ENCODE measurements at regions not wholly inside any gene's neighbourhood (a gene's known extent, or its start where the extent isn't known, plus 50 kb on each side); places are given as distances from the start of the nearest gene placed in this dataset.

GRCh38 chr4:20464381-20464780 is 212.7 kb downstream of the SLIT2 start:
- TF ChIP-seq EZH2phosphoT487 (conservative IDR thresholded peaks at IDR 0.05; ENCODE audit: low read length) (no peak), CTCF (IDR thresholded peaks at IDR 0.05; ENCODE audit: insufficient read depth, low read length, poor library complexity, severe bottlenecking) (no peak)
- Histone ChIP-seq H3K9ac (ENCODE audit: low read length) (no peak overlapping the region), H3K27ac (ENCODE audit: low read depth, low read length) (no peak overlapping the region), H4K20me1 (ENCODE audit: low read depth, low read length) (no peaks in the 10 kb centered on the region), H3K4me2 (ENCODE audit: low read depth, low read length, poor library complexity, severe bottlenecking) (no peak overlapping the region), H3K79me2 (ENCODE audit: insufficient read depth, low read length) (no peaks in the 10 kb centered on the region), H3K36me3 (ENCODE audit: low read length) (no peaks in the 10 kb centered on the region), H3F3A (ENCODE audit: insufficient read depth) (no peaks in the 10 kb centered on the region), H3K4me3 (ENCODE audit: insufficient read depth, low read length, poor library complexity, severe bottlenecking) (no peak overlapping the region), H3K27me3 (ENCODE audit: low read length) (no peaks in the 10 kb centered on the region), H3K9me3 (ENCODE audit: insufficient read depth, low read length) (no peaks in the 10 kb centered on the region), H2AFZ (ENCODE audit: low read depth, low read length, severe bottlenecking) (no peak overlapping the region), H3K9me2 (replicated peaks; ENCODE audit: insufficient read depth, low read length) (no peaks in the 10 kb centered on the region)

- Histone ChIP-seq H3F3A (ENCODE audit: insufficient read depth) (no peaks in the 10 kb centered on the region), H3K27ac (ENCODE audit: low read depth, low read length) (no peak overlapping the region), H3K79me2 (ENCODE audit: insufficient read depth, low read length) (no peaks in the 10 kb centered on the region), H3K4me3 (ENCODE audit: insufficient read depth, low read length, poor library complexity, severe bottlenecking) (no peak overlapping the region), H3K27me3 (ENCODE audit: low read length) (no peaks in the 10 kb centered on the region), H3K9me3 (ENCODE audit: insufficient read depth, low read length) (no peaks in the 10 kb centered on the region), H2AFZ (ENCODE audit: low read depth, low read length, severe bottlenecking) (no peak overlapping the region), H3K9ac (ENCODE audit: low read length) (no peak overlapping the region), H3K4me2 (ENCODE audit: low read depth, low read length, poor library complexity, severe bottlenecking) (no peak overlapping the region), H3K9me2 (replicated peaks; ENCODE audit: insufficient read depth, low read length) (no peaks in the 10 kb centered on the region), H3K36me3 (ENCODE audit: low read length) (no peaks in the 10 kb centered on the region), H4K20me1 (ENCODE audit: low read depth, low read length) (no peaks in the 10 kb centered on the region)
- TF ChIP-seq EZH2phosphoT487 (conservative IDR thresholded peaks at IDR 0.05; ENCODE audit: low read length), result no peak
- TF ChIP-seq CTCF (IDR thresholded peaks at IDR 0.05; ENCODE audit: insufficient read depth, low read length, poor library complexity, severe bottlenecking), result no peak
These were observed 222.4 kb downstream of the SLIT2 start for GRCh38 chr4:20474119-20474518.

- H3K27ac ChIP-seq (ENCODE audit: low read depth, low read length), result no peak overlapping the region
- TF ChIP-seq EZH2phosphoT487 (conservative IDR thresholded peaks at IDR 0.05; ENCODE audit: low read length) (no peak), CTCF (IDR thresholded peaks at IDR 0.05; ENCODE audit: insufficient read depth, low read length, poor library complexity, severe bottlenecking) (no peak)
- H3K9ac ChIP-seq (ENCODE audit: low read length), result no peak overlapping the region
- no peaks in the 10 kb centered on the region for H3K79me2 ChIP-seq (ENCODE audit: insufficient read depth, low read length)
- no peaks in the 10 kb centered on the region for H4K20me1 ChIP-seq (ENCODE audit: low read depth, low read length)
- no peaks in the 10 kb centered on the region for H3K27me3 ChIP-seq (ENCODE audit: low read length)
- H3K9me2 ChIP-seq (replicated peaks; ENCODE audit: insufficient read depth, low read length), result no peaks in the 10 kb centered on the region
- no peaks in the 10 kb centered on the region for H3K9me3 ChIP-seq (ENCODE audit: insufficient read depth, low read length)
- no peaks in the 10 kb centered on the region for H3K36me3 ChIP-seq (ENCODE audit: low read length)
- no peak overlapping the region for H3K4me2 ChIP-seq (ENCODE audit: low read depth, low read length, poor library complexity, severe bottlenecking)
- H3K4me3 ChIP-seq (ENCODE audit: insufficient read depth, low read length, poor library complexity, severe bottlenecking), result no peak overlapping the region
- H2AFZ ChIP-seq (ENCODE audit: low read depth, low read length, severe bottlenecking), result no peak overlapping the region
- no peaks in the 10 kb centered on the region for H3F3A ChIP-seq (ENCODE audit: insufficient read depth)
These were observed 221.8 kb upstream of the PACRGL start for GRCh38 chr4:20478412-20478811.
